HG02798 (cell line): ENCODE measurements at regions not wholly inside any gene's neighbourhood (a gene's known extent, or its start where the extent isn't known, plus 50 kb on each side); places are given as distances from the start of the nearest gene placed in this dataset.
"Not testable (repeated sequence)": the region's sequence is repeated elsewhere in the genome, so short reads cannot be mapped to it uniquely, and the experiment has no call there.

ENCODE experiments used
- ATAC-seq: cut with Tn5 transposase; IDR thresholded peaks from one replicate; pipeline ENCODE4 v1.9.1; 2021; ENCODE audit warnings: mild to moderate bottlenecking; ENCODE audit not compliant: unreplicated experiment, poor library complexity

- ATAC-seq = no peak
Observed at GRCh38 chr11:28798286-28798685, 690.1 kb downstream of the METTL15 start.

DNA sequence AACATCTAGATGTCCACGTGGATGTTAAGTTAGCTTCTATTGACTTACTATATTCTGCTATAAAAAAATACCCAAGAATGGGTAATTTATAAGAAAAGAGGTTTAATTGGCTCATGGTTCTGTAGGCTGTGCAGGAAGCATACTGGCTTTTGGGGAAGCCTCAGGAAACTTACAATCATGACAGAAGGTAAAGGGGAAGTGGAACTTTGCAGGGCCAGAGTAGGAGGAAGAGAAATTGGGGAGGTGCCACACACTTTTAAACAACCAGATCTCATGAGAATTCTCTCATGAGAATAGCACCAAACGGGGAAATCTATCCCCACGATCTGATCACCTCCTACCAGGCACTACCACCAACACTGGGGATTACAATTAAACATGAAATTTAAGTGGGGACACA is 689.3 kb downstream of the METTL15 start:
- ATAC-seq = no peak

- ATAC-seq = no peak
Observed at GRCh38 chr11:28794405-28794804, 686.2 kb downstream of the METTL15 start.

- ATAC-seq = no peak
Observed at GRCh38 chr11:28793282-28793738, 685.1 kb downstream of the METTL15 start.

DNA sequence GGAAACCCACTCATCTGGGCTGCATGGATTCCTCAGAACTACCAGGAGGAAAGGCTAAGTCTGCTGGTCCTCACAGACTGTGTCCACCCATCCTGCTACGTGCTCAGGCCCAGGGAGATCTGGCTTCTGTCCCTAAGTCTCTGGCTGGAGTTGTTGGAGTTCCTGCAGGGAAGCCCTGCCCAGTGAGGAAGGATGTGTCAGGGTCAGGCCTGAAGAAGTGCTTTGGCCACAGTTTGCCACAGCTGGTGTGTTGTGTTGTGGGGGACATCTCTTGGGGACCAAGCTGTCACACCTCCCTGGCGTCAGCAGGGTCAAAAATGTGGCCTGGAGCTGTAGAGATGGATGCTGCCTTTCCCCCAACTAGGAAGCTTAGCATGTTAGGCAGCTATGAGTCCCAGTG is 684.7 kb downstream of the METTL15 start:
- ATAC-seq = no peak

GRCh38 chr11:28787897-28788296 is 679.7 kb downstream of the METTL15 start:
- ATAC-seq = not testable (repeated sequence)

- no peak for ATAC-seq
Observed at GRCh38 chr11:28777126-28777525, 668.9 kb downstream of the METTL15 start.

- ATAC-seq = no peak
Observed at GRCh38 chr11:28773606-28774005, 665.4 kb downstream of the METTL15 start.

- ATAC-seq = no peak
Observed at GRCh38 chr11:28770806-28771205, 662.6 kb downstream of the METTL15 start.

DNA sequence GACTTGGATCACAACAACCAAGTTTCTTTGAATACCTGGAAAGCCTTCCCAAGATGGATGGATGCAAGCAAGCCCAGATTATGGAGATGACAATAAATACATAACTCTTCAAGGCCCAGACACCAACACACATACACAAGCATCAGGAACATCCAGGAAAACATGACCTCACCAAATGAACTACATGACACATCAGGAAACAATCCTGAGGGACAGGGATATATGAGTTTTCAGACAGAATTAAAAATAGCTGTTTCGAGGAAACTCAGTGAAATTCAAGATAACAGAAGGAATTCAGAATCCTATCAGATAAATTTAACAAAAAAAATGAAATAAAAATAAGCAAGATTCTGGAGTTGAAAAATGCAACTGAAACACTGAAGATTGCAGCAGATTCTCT is 659.4 kb downstream of the METTL15 start:
- no peak for ATAC-seq

GRCh38 chr11:28763876-28764275 is 655.7 kb downstream of the METTL15 start:
- no peak for ATAC-seq

GRCh38 chr11:28763151-28763550 is 655.0 kb downstream of the METTL15 start:
- ATAC-seq = no peak

GRCh38 chr11:28760676-28761390 is 652.6 kb downstream of the METTL15 start:
- ATAC-seq = no peak

- no peak for ATAC-seq
Observed at GRCh38 chr11:28759311-28759710, 651.1 kb downstream of the METTL15 start.

- no peak for ATAC-seq
Observed at GRCh38 chr11:28757725-28758515, 649.7 kb downstream of the METTL15 start.

GRCh38 chr11:28756977-28757376 is 648.8 kb downstream of the METTL15 start:
- no peak for ATAC-seq

DNA sequence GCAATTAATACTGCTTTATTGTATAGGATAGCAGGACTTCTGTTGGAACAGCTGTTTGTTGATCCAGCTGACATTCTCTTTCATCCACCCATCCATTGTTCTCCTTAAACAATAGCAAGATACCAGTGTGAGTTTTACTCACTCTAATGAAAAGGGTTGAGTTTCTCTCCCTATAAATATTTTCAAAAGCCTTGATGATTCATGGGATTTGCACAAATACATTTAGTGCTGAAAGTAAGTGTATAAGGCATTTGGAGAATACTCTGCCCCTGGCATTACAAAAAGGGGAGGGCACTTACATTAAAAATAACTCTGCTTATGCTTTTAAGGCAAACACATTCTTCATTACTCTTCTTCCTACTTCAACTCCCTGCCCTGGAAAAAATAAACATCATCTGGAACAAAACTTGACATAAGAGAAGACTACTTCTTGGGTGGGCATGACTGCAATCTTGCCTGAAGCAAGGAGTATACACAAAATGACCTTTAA is 634.9 kb downstream of the METTL15 start:
- ATAC-seq = no peak

DNA sequence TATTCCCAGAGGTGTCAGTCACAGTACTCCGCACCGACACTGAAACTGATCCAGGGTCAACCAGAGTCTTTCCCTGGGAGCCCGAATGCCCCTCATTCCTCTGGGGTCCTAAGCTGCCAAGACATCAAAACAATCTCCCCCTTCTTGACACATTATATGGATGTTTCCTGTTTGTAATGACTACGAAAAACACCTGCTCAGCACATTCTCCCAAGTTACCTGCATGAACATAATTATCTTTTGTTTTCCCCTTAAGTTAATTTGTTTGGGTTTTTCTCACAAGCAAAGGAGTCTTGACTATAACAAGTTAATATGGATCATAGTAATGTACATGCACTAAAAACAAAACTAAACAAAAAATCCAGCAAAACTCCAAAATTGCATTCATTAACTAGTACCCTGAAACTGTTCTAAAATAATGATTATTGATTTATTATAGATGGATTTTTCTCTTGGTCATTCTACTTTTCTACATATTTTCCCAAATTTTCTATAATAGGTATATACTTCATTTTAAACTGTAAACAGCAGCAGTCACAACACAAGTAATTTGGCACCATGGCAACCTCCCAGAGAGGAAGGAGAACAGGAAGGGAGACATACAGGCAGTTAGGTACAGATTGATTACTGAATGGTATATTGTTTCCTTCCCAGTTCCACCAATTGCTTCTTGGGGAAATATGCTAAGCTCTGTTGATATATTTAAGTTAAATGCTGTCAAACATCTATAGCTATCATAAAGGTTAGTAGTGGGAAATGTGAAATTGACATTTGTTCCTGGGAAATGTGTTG is 631.5 kb downstream of the METTL15 start:
- ATAC-seq = no peak

GRCh38 chr11:28738549-28738948 is 630.4 kb downstream of the METTL15 start:
- no peak for ATAC-seq

DNA sequence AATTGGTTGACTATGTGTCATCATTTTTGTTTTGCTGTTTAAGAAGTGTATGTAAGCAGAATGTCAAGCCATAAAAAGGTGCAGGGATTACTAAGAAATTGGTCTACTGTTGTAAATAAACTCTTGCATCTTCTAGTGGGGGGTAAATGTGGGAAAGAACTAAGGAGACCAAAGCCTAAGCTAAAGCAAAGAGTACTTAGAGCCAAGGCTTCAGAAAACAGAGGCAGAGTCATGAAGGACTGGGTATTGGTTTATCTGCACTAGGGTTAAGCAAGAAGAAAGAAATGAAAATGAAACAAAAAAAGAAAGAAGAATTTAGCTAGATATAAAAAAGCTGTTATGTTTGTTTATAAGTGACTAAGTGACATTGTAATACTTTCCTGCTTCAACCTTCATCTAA is 628.1 kb downstream of the METTL15 start:
- ATAC-seq = no peak

DNA sequence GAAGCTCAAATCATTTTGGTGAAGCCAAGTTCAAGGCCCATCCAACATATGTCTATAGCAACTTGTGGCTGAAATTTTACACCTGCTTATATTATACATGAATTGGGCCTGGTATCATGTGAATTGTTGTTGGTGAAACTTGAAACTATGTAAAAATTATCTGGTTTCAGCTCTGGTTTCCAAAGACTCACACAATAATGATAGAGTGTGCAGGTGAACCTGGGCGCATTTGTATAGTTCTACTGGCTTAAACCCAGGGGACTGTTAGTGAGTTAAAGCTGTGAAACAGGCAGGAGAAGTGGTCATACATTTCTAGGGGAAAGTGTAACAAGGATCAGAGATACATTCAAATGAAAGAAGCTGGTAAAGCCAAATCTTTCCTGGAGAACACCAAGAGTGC is 627.3 kb downstream of the METTL15 start:
- ATAC-seq = no peak
